COLO829 (cell line): ENCODE measurements at regions not wholly inside any gene's neighbourhood (a gene's known extent, or its start where the extent isn't known, plus 50 kb on each side); places are given as distances from the start of the nearest gene placed in this dataset.
"Not testable (repeated sequence)": the region's sequence is repeated elsewhere in the genome, so short reads cannot be mapped to it uniquely, and the experiment has no call there.

ENCODE experiments used
- DNase-seq: peaks from one replicate; pipeline ENCODE4 v3.0.0; 2012; ENCODE audit warnings: low spot score

DNA sequence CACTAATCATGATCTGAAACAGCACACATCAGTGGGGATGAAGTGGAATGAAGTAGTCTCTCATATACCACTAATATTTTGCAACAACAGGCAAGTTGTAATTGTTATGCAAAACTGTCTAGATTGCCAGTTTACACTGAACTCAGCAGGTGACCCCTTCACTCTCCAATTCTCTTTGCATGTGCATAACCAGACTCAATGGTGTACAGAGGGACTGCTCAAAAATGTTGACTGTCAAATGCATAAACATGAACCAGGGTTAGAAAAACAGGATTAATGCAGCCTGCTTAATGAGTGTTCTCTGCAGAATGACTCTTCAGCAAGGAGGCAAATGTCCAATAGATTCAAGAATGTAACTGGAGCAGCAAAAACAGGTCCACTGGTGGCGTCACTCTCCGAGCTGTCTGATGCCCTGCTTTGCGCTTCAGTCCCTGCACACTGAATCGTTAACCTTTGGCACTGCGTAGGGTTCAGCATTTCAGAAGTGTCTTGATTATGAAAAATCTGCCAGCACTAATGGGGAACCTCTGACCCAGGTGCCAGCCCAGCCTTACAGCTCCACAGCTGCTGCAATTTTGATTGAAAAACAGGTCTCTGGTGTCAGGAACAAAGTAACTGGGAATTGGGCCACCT lies 209.3 kb downstream of the TDRD15 start:
- DNase-seq, result no peak

GRCh38 chr2:21333684-21334083 lies 209.9 kb downstream of the TDRD15 start:
- no peak for DNase-seq

DNA sequence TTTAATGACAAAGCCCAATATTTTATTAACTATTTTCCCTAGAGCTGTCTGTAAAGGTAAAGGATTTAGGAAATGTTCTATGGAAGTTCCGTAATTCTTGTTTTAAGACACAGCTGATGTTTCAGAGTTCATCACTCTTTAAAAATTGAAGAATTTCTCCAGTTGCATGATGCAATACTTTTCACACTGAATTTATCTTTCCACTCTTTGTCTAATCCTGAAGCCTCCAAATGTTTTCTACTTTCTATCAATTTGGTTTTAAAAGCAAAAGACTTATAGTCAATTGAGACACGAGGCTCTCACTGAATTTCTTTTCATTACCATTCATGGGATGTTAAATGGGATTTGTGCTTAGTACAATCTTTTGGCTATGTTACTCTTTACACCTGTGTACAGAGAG lies 223.2 kb downstream of the TDRD15 start:
- no peak for DNase-seq

DNA sequence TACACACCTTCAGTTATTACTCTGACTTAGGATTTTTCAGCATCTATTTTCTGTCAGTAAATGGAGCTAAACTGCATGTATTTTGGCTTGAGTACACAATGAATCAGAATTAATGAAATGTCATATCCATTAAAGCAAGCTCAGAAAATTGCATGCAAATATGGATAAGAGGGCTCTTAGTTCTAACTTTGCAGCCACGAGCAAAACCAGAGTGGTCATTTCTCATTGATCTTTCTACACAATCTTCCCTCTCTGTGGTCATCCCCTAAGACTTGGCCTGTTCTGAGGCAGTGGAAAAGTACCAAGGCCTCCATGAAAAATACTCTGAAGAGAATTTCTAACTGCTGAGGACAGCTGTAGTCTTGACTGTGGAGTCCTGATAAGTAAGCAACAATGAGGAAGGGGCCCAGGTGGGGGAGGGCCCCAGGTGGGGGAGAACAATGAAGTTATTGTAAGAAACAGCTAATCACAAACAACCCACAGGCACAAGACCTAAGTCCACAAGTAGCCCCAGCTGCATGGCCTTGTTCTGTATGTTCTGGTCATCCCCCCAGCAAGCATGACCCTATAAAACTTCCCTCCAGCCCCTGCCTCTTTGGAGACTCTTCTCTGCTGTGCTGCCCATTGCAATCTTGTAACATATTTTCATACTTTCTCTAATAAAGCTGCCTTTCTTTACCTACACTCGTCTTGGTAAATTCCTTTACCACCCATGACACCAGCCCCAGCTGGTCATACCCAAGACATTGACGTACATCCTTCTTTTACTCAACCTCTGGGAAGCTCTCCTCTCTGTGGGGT lies 230.3 kb downstream of the TDRD15 start:
- no peak for DNase-seq

DNA sequence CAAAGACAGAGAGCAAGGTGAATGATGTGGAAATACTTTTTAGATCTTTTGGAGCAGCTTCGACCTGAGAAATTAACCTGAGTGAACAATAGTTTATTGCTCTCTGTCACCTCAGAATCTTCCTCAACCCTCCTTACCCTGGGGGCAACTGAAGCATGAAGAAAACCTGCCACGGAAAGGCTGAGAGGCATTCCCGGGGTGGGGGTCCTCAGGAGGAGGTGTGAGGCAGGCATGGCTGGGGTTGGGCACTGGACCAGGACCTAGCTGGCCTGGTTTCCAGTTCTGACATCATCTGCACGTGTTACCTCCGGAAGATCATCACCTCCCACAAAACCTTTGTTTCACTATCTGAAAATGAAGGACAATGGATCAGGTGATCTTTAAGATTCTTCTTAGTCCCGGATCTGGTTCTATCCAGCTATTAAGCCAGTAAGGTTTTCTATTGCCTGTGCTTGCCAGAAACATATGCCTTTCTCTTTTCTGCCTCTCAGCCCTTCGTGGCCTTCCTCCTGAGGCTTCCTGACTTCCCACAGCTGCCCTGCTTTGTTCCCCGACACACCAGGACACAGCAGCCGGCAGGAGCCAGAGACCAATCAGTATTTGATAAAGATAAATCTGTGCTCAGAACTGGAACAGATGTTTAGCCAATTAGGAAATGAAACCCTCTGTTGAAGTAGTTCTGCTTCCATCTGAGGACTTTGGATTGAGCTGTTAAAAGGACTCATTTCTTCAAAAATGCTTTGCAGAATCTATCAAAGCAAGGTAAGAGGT lies 232.5 kb downstream of the TDRD15 start:
- DNase-seq, result no peak

GRCh38 chr2:21356857-21357255 lies 233.1 kb downstream of the TDRD15 start:
- DNase-seq, result no peak

DNA sequence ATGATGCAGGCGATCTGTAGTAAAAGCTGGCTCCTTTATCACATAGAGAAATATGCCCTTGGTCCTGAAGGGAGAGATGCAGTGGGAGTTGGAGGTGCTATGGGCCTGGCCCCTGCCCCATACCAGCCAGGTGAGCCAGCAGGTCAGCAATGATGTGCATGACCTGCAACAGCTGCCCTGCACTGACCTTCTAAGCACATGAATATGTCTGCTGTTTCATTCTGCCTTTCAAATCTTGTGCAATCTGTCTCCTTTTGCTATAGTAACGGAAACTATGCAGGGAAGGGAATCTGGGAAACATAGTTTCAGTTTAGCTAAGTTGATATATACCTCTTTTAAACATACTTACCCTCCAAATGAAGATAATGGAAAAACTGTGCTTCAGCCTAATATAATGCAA lies 235.2 kb downstream of the TDRD15 start:
- no peak for DNase-seq

DNA sequence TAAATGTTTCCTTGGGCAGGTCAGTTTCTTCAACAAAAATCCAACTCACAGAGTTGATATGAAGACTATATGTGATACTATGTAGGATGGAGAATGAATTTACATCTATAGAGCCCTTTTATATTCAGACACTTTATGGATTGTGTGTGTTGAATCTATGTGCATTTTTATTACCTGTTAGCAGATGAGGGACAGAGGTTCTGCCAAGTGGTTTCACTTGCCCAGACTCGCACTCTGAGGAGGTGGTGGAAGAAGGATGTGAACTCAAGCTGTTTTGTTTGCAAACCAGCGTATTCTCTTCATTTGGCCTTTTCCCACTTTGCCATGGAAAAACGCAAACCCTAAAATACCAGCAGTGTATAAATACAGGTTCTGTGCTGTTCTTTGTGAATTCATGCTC lies 237.6 kb downstream of the TDRD15 start:
- DNase-seq, result no peak

- no peak for DNase-seq
Observed at GRCh38 chr2:21361957-21362486, 238.3 kb downstream of the TDRD15 start.

DNA sequence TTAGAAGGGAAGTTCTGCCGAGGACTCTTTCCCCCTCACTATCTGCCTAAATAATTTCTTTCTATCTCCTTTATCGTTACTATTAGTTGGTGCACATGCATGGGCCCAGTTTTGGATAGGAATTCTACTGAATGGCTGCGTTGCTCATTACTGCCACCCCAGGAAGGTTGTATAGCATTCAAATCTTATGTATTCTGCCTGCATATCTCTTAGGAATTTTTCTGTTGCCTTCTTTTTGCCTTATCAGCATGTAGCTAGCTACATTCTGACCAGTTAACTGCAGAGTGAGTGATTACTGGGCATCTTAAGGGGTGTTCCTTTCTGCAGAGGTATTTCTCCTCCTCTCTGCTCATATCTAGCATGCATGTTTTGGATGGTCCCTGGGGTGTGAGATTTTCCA lies 239.6 kb downstream of the TDRD15 start:
- DNase-seq, result no peak

GRCh38 chr2:21367421-21367820 lies 243.7 kb downstream of the TDRD15 start:
- no peak for DNase-seq

DNA sequence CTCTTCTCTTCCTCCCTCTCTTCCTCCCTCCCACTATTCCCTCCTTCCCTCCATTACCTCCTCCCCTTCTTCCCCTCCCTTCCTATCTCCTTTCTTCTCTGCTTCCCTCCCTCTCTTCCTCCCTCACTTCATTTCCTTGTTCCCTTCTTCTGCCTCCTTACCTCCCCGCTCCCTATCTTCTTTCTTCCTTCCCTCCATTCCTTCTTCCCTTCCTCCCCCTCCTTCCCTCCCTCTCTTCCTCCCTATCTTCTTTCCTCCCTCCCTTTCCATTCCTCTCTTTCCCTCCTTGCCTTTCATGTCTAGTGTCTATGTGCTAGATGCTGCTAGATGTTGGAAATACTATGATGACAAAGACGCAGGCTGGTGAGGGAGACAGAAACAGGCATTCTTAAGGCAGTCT lies 246.0 kb downstream of the TDRD15 start:
- DNase-seq, result no peak

DNA sequence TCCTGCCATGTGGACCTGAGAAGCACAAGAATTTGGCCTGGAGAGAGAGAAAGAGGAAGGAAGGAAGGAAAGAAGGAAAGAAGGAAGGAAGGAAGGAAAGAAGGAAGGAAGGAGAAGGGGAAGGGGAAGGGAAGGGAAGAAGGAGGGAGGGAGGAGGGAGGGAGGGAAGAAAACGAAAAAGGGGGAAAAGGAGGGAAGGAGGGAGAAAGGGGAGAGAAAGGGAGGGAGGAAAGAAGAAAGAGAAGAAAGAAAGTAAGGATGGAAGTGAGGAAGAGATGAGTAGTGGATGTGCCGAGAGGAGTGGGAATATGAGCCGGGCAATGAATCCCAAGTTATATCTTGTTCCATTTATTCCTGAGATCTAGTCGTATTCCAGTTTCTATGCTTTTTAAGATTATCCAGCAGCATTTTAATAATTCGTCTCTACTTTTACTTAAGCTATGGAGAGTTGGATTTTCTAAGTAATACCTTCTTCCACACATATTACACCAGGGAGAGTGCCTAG lies 247.8 kb downstream of the TDRD15 start:
- DNase-seq, result no peak

DNA sequence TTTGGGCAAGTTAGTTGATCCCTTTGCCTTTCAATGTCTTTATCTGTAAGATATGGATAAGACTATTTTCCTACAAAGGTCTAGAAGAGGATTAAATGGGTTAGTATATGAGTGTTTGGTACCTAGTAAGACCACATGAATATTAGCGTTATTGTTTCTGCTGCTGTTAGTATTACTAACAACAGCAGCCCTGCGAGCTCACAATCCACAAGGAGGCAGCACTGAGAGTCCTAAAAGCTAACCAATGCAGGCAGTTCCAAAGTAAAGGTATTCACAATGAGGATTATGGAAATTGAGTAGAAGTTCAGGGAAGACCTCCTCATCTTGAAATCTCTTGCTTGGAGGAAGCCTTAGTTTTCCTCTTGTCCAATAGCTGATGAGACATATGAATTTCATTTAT lies 248.9 kb downstream of the TDRD15 start:
- DNase-seq, result peak; percentile 59

DNA sequence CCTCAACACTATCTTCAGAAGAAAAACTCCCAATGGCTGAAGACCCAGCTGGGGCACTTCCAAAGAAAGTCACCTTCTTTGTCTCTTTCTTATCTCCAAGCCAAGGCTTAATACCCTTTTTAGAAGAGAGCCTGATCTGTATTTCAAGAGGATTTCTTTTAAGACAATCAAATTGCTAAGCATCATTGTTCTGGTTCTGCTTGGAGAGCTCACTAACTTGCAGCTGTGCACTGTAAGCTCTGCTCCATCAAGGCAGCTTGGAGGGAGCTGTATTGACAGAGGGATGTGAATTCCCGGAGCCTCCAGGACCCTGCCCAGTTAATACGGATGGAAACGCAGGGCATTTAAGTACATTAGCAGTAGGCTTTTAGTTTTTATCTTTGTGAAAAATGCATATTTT lies 253.1 kb downstream of the TDRD15 start:
- no peak for DNase-seq

DNA sequence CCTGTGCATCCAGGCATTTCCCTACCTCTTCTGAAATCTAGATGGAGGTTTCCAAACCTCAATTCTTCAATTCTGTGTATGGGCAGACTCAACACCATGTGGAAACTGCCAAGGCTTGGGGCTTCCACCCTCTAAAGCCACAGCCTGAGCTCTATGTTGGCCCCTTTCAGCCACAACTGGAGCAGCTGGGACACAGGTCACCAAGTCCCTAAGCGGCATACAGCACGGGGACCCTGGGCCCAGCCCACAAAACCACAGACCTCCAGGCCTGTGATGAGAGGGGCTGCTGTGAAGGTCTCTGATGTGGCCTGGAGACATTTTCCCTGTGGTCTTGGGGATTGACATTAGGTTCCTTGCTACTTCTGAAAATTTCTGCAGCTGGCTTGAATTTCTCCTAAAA lies 255.4 kb downstream of the TDRD15 start:
- no peak for DNase-seq

DNA sequence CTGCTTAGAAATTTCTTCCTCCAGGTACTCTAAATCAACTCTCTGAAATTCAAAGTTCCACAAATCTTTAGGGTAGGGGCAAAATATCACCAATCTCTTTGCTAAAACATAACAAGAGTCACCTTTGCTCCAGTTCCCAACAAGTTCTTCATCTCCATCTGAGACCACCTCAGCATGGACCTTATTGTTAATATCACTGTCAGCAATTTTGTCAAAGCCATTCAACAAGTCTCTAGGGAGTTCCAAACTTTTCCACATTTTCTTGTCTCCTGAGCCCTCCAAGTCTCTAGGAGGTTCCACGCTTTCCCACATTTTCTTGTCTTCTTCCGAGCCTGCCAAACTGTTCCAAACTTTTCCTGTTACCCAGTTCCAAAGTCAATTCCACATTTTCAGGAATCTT lies 255.9 kb downstream of the TDRD15 start:
- DNase-seq, result not testable (repeated sequence)

DNA sequence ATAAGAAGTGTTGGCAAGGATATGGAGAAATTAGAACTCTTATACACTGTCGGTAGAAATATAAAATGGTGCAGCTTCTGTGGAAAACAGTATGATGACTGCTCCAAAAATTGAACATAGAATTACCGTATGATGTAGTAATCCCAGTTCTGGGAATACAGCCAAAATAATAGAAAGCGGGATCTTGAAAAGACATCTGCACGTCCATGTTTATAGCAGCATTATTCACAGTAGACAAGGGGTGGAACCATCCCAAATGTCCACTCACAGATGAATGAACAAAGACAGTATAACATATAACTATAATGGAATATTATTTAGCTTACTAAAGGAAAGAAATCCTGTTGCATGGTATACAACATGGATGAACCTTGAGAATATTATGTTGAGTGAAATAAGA lies 257.7 kb downstream of the TDRD15 start:
- peak; percentile 47 for DNase-seq

GRCh38 chr2:21382701-21383520 lies 259.1 kb downstream of the TDRD15 start:
- peak; percentile 93 for DNase-seq

DNA sequence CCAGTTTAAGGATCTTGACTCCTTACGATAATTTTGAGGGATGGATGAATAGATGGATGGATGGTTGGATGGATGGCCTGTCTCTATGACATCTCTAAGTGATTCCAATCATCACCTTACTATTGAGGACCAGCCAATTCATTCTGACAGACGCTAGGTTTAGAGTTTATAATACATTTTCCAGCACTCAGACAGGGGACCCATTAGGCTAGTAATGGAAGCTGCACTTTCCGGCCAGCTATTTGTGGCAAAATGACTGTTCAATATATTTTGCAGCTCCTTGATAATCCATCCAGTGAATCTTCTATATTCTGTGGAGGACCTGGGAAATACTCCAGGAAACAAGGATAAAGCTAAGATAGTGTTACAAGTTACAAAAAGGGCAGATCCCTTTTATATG lies 262.9 kb downstream of the TDRD15 start:
- DNase-seq, result no peak

DNA sequence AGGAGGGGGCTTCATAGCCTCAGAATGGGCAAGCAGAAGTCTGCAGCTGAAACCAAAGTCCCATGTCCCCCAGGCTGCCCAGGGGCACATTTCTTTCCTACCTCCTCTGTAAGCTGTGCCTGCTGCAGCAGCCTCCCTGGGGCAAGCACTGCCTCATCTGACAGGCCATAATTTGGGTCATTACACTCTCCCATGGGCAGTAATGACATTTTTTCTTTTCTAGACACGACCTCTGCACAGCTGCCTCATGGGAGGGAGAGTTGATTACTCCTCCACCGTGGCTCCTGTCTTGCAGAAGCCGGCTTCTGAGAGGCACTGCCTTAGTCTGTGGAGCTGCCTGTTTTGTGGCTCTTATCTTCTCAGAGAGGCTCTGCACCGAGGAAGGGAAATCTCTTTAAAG lies 268.9 kb downstream of the TDRD15 start:
- no peak for DNase-seq

DNA sequence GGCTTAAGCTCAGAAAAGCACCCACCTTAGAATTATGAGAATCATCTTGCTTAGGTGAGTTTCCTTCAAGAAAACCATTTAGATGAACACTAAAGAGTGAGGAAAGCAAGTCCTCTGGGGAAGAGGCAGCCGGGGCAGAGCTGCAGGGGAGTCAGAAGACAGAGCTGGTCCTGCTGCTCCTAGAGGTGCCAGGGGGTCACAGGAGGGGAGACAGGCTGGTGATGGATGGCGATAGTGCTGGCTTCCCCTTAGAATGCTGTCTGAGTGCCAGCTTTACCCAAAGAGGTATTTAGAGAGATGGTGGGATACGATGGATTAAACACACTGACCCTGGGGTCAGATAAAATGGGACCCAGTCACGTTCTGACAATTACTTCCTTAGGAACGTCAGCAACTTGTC lies 269.4 kb downstream of the TDRD15 start:
- no peak for DNase-seq
